HG03354 (cell line): ENCODE measurements at regions not wholly inside any gene's neighbourhood (a gene's known extent, or its start where the extent isn't known, plus 50 kb on each side); places are given as distances from the start of the nearest gene placed in this dataset.

Experiments
- ATAC-seq: cut with Tn5 transposase; IDR thresholded peaks from one replicate; pipeline ENCODE4 v1.9.1; 2021; ENCODE audit warnings: mild to moderate bottlenecking; ENCODE audit not compliant: unreplicated experiment, poor library complexity, severe bottlenecking

DNA sequence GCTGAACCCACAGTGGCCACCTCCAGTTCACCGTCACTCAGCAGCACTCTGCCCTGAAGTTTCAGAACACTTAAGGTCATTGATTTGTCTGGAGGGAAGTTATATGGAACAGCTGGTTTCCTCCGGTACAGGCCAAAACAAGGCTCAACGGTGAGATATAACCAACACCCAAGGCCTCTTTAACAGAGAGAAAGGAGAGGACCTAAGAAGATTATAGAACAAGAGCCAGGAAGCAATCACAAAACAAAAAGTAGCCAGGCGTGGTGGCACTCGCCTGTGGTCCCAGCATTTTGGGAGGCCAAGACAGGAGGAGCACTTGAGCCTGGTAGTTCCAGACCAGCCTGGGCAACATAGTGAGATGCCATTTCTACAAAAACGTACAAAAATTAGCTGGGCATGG lies 290.7 kb downstream of the SKIDA1 start:
- no peak for ATAC-seq

DNA sequence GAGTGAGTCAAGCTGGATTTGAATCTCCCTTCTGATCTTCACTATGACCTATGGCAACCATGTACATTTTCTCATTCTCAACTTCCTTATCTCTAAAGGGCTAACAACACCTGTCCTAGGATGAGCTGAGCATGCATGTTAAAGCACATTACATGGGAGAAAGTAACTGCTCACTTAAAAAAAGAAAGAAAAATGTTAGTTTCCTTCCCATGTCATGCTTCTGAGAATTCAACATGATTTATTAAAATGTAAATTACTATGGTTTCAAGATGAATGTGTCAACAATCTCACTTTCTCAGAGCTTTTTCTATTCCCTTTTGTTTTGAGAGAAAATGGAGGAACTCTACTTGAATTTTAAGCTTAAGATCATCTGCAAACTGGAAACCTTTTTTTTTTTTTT lies 295.3 kb downstream of the SKIDA1 start:
- no peak for ATAC-seq

DNA sequence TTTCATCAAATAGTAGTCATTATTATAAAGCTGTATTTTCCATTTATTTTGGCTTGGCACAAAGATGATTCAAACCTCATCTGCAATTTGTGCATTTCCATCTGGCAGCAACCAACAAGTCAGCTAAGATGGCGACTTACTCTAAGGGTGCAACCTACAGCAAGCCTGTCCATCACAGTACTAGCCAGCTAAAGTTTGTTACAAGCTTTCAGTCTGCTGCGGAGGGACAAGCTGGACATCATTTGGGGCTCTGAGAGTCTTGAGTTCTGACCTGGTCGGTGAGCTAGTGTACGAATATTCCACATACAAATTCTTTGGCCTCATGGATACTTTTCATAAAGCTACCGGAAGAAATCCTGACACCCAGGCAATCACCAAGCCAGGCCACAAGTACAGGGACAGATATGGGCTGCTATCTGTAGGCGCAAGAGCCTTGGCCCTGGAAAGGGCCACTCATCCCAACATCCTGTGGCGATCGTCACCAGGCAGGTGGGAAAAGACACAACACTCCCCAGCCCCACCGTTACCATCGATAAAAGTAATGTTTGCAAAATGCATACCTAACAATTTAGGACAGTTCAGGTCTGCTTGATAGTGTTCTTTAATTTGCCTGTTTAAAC lies 307.6 kb downstream of the SKIDA1 start:
- ATAC-seq: no peak

DNA sequence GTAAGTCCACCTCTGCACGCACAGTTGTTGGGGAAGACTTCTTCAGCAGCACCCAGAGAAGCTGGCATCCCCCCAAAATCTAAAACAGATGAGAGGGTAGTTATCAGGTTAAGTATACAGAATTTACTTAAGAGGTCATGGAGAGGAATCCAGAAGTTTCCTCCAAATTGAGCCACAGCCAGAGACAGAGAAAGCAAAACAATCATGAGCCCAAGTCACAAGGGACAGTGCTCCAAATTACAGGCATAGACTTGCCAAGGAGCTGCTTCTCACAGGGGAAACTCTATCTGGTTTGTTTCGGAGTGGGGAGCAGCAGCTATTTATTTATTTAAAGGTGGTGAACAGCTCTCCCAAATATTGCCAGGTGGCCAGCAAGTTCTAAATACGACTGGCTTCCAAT lies 308.4 kb downstream of the SKIDA1 start:
- ATAC-seq: no peak

GRCh38 chr10:21214329-21214728 lies 311.2 kb downstream of the SKIDA1 start:
- ATAC-seq: no peak

- no peak for ATAC-seq
Measured at GRCh38 chr10:21213381-21213780, 312.1 kb downstream of the SKIDA1 start.

DNA sequence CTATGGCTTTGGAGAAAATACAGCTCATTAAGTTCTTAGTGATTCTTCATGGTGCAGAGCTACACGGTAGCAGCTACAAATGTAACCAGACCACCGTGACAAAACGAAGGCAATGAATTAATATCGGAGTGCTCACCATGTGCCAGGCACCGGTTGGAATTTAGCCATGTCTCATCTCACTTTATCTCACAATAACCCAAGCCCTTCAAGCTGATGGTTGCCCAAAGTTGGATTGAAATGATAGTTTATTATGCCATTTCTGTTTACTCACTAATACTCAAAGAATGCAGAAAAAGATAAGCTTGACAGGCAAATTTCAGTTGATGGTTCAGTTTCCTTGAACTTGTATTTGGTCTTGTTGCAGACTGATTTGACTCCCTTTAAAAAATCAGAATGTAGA lies 312.6 kb downstream of the SKIDA1 start:
- ATAC-seq: no peak

GRCh38 chr10:21212348-21212747 lies 313.1 kb downstream of the SKIDA1 start:
- no peak for ATAC-seq

DNA sequence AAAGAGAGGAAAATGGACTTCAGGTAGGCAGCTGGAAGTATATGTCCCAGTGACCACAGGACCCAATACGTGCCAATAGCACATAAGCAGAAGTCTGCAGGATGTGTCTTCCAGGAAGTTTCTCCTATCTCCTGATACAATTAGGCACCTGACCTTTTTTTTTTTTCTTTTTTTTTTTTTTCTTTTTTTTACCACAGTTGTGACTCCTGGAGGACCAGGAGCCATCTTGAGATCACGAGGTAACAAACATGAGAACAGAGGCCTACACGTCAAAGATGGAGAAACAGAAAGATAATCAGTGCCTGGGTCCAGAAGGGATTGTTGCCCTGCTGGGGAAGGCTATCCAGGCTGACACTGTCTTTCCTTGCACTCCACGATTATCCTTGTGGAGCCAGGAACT lies 312.4 kb upstream of the NEBL start:
- ATAC-seq: no peak

GRCh38 chr10:21208666-21209316 lies 311.7 kb upstream of the NEBL start:
- no peak for ATAC-seq

DNA sequence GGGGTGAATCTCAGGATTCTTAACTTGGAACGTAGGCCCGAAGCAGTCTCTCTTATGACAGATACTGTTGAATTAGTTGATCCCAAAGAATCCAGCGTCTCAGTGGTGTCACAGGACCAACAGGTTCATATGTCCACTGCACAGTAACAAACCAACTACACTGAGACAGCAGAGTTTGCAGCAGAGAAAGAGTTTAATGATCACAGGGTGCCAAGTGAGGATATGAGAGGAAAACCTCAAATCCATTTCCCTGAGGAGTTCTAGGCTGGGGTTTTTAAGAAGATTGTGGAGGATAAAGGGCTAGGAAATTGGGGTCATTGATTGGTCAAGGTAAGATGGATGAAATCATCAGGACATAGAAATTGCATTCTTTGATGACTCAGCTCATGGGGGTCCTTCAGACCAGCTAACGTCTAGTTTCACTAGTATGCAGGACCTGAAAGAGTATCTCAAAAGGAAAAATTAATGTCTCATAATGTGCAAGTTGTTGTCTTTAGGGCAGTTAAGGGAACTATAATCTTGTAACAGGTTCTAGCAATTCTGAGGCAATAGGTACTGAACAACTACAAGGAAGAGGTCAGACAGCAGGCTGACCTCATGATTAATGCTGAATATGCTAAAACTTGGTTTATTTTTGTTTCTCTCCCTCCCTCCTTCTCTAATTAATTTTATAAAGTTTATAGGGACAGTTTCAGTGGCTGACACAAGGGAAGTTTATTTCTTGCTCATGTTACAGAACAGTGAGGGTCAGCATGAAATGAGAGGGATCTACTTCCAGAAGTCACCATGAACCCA lies 310.9 kb upstream of the NEBL start:
- ATAC-seq: no peak

- no peak for ATAC-seq
Measured at GRCh38 chr10:21205328-21205727, 308.2 kb upstream of the NEBL start.

DNA sequence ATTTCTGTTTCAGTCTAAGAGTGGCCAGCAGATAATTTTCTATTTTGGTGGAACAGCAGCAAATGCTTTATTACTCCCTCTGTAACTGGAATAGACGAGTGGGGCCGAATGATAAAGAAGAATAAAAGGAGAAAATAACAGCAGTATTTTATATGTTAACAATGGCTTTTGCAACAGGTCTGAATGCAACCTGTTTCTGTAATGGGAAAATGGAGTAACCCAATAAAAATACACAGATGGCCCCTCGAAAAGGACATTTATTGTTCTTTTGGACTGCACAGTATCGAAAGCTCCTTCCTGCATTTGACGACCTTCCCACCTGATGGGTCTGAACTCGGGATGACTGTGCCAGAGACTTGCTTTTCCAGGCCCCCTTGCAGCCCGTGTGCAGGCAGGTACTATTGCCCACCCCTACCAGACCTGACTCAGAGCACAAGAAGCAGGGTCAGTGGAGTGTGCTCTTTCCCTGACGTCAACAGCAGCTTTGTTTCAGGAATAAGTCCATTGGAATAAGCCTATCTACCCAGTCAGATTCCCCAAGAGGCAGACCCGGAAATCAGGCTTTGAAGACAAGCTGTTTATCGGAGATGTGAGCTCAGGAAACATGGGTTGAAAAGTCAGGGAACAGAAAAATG lies 306.5 kb upstream of the NEBL start:
- no peak for ATAC-seq

DNA sequence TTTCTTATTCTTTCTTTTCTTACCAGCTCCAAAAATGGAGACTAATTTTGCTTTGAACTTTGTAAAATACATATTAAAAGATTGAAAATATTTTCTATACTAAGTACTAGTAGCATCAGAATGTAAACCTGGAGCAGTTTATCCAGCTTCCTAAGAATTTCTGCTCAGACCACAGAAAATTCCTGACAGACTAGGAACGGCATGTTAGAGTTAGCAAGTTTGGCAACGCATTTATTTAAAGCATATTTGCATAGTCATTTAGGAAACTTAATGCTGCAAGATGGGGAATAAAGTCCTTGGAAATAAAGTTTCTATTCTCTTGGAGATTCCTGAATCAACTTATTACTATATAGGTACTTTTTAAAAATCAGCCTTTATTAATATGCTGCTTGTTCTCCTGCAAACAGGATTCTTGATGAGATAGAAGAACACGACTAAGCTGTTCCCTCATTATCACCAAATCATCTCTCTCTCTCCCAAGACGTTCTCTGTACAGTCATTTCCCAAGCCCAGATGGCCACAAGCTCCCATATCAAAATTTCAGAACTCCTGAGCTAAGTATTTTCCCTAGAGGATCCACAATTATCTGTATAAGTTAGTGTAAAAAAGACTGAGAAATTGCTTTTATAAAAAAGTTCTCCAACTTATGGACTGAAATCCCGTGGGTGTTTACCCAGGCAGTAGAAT lies 305.8 kb upstream of the NEBL start:
- ATAC-seq: no peak

- ATAC-seq: no peak
Measured at GRCh38 chr10:21199501-21199900, 302.4 kb upstream of the NEBL start.

GRCh38 chr10:21197838-21198237 lies 300.7 kb upstream of the NEBL start:
- ATAC-seq: no peak

- no peak for ATAC-seq
Measured at GRCh38 chr10:21196822-21197395, 299.8 kb upstream of the NEBL start.

DNA sequence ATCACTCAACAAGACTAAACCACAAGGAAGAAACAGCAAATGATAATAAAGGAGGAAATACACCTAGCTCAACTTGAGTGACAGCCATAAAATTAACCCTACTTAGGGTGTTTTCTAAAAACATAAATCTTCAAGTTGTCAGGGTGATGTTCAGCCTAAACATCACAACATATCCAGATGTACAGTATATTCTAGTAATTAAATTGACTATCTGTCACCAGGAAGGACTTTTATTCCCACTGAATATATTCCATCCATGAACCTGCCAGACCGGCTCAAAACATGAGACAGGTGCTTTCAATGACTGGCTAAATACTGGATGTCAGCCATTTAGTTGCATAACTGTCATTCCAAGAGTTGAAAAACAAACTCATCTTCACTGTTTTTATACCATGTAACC lies 298.1 kb upstream of the NEBL start:
- no peak for ATAC-seq

DNA sequence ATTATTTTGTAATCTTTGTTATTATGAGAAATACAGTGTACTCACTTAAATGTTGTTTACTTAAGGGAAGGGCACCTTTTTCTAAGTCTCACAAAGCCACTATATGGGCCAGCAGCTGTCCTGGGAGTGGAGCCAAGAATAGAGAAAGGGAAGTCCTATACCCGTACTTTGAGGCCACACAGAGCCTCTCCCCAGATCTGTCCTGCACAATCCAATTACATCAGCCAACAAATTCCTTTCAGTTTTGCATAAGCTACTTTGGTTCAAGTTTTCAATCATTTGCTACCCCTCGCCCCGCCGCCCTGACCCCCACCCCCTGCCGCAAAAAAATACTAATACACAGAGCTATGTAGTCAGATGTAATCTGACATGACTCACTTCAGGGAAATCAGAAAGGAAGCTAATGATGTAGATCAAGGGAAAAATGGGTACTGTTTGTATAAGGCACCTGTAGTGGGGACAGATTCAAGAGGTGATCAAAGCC lies 297.4 kb upstream of the NEBL start:
- ATAC-seq: no peak

GRCh38 chr10:21193196-21193595 lies 296.1 kb upstream of the NEBL start:
- ATAC-seq: no peak
